ENCODE measurements at regions not wholly inside any gene's neighbourhood (a gene's known extent, or its start where the extent isn't known, plus 50 kb on each side); places are given as distances from the start of the nearest gene placed in this dataset.

DNA sequence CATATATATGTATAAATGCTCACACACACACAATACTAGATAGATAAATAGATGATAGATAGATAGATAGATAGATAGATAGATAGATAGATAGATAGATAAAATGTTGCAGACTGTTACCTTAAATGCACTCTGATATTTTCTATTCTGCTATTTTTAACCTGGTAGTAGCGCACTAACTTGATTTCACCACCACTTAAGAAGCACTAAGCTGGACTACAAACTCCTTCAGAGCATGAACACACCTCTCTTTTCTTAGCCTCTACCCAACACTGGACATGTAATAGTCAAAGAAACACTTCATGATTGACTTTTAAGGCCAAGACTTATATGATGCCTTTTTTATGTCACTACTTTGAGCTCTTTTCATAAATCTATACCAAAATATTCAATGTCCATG, 304.6 kb upstream of the UBE2E2 start:
- no peaks in the 10 kb centered on the region for H3K4me1 ChIP-seq (ENCODE audit: insufficient read depth, low read length, severe bottlenecking)

GRCh38 chr3:22899441-22899840, 303.7 kb upstream of the UBE2E2 start:
- Histone ChIP-seq H2AFZ (ENCODE audit: low read length) (no peak overlapping the region), H3K4me1 (ENCODE audit: insufficient read depth, low read length, severe bottlenecking) (no peaks in the 10 kb centered on the region), H3K27ac (ENCODE audit: low read depth, low read length, poor library complexity, severe bottlenecking) (no peak overlapping the region), H3K4me2 (ENCODE audit: low read length) (no peak overlapping the region), H3K4me3 (ENCODE audit: low read depth, low read length, poor library complexity, severe bottlenecking) (no peak overlapping the region), H3K9ac (ENCODE audit: low read length) (no peak overlapping the region), H4K20me1 (ENCODE audit: insufficient read depth, low read length) (no peaks in the 10 kb centered on the region), H3K27me3 (ENCODE audit: insufficient read depth, low read length) (no peaks in the 10 kb centered on the region), H3K9me3 (ENCODE audit: low read length) (peaks cover 4% of the 10 kb centered on the region; the same call in 1 of the 2 replicates), H3K79me2 (ENCODE audit: insufficient read depth, low read length) (no peaks in the 10 kb centered on the region), H3K36me3 (ENCODE audit: insufficient read depth, low read length) (no peaks in the 10 kb centered on the region), H3F3A (ENCODE audit: insufficient read depth, low read length) (no peaks in the 10 kb centered on the region), H3K9me2 (ENCODE audit: low read depth, low read length) (no peaks in the 10 kb centered on the region)
- TF ChIP-seq EZH2 (IDR thresholded peaks at IDR 0.05; ENCODE audit: borderline replicate concordance, low read length) = no peak
- TF ChIP-seq, protein P1, sequence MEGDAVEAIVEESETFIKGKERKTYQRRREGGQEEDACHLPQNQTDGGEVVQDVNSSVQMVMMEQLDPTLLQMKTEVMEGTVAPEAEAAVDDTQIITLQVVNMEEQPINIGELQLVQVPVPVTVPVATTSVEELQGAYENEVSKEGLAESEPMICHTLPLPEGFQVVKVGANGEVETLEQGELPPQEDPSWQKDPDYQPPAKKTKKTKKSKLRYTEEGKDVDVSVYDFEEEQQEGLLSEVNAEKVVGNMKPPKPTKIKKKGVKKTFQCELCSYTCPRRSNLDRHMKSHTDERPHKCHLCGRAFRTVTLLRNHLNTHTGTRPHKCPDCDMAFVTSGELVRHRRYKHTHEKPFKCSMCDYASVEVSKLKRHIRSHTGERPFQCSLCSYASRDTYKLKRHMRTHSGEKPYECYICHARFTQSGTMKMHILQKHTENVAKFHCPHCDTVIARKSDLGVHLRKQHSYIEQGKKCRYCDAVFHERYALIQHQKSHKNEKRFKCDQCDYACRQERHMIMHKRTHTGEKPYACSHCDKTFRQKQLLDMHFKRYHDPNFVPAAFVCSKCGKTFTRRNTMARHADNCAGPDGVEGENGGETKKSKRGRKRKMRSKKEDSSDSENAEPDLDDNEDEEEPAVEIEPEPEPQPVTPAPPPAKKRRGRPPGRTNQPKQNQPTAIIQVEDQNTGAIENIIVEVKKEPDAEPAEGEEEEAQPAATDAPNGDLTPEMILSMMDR (IDR thresholded peaks at IDR 0.05; ENCODE audit: low read length) = no peak

More for the DNA sequence above, 304.6 kb upstream of the UBE2E2 start:
- TF ChIP-seq, protein P1 (IDR thresholded peaks at IDR 0.05; ENCODE audit: low read length) = no peak
- TF ChIP-seq EZH2 (IDR thresholded peaks at IDR 0.05; ENCODE audit: borderline replicate concordance, low read length) = no peak
- no peaks in the 10 kb centered on the region for H3K27me3 ChIP-seq (ENCODE audit: insufficient read depth, low read length)
- H3K4me2 ChIP-seq (ENCODE audit: low read length) = no peak overlapping the region
- peaks cover 4% of the 10 kb centered on the region; the same call in 1 of the 2 replicates for H3K9me3 ChIP-seq (ENCODE audit: low read length)
- H3K4me3 ChIP-seq (ENCODE audit: low read depth, low read length, poor library complexity, severe bottlenecking) = no peak overlapping the region
- H3K9ac ChIP-seq (ENCODE audit: low read length) = no peak overlapping the region
- H3K9me2 ChIP-seq (ENCODE audit: low read depth, low read length) = no peaks in the 10 kb centered on the region
- H2AFZ ChIP-seq (ENCODE audit: low read length) = no peak overlapping the region
- H4K20me1 ChIP-seq (ENCODE audit: insufficient read depth, low read length) = no peaks in the 10 kb centered on the region
- H3F3A ChIP-seq (ENCODE audit: insufficient read depth, low read length) = no peaks in the 10 kb centered on the region
- H3K27ac ChIP-seq (ENCODE audit: low read depth, low read length, poor library complexity, severe bottlenecking) = no peak overlapping the region
- H3K79me2 ChIP-seq (ENCODE audit: insufficient read depth, low read length) = no peaks in the 10 kb centered on the region
- H3K36me3 ChIP-seq (ENCODE audit: insufficient read depth, low read length) = no peaks in the 10 kb centered on the region

- no peaks in the 10 kb centered on the region for H3K27me3 ChIP-seq (ENCODE audit: insufficient read depth, low read length)
- H3K4me1 ChIP-seq (ENCODE audit: insufficient read depth, low read length, severe bottlenecking) = no peaks in the 10 kb centered on the region
- no peaks in the 10 kb centered on the region for H3K79me2 ChIP-seq (ENCODE audit: insufficient read depth, low read length)
- H4K20me1 ChIP-seq (ENCODE audit: insufficient read depth, low read length) = no peaks in the 10 kb centered on the region
- H3F3A ChIP-seq (ENCODE audit: insufficient read depth, low read length) = no peaks in the 10 kb centered on the region
- H3K9me3 ChIP-seq (ENCODE audit: low read length) = peaks cover 4% of the 10 kb centered on the region; the same call in 1 of the 2 replicates
- no peaks in the 10 kb centered on the region for H3K36me3 ChIP-seq (ENCODE audit: insufficient read depth, low read length)
- H2AFZ ChIP-seq (ENCODE audit: low read length) = no peak overlapping the region
- no peak overlapping the region for H3K4me3 ChIP-seq (ENCODE audit: low read depth, low read length, poor library complexity, severe bottlenecking)
- TF ChIP-seq, protein P1 (IDR thresholded peaks at IDR 0.05; ENCODE audit: low read length) = no peak
- TF ChIP-seq EZH2 (IDR thresholded peaks at IDR 0.05; ENCODE audit: borderline replicate concordance, low read length) = no peak
- H3K27ac ChIP-seq (ENCODE audit: low read depth, low read length, poor library complexity, severe bottlenecking) = no peak overlapping the region
- no peaks in the 10 kb centered on the region for H3K9me2 ChIP-seq (ENCODE audit: low read depth, low read length)
- no peak overlapping the region for H3K9ac ChIP-seq (ENCODE audit: low read length)
- no peak overlapping the region for H3K4me2 ChIP-seq (ENCODE audit: low read length)
Measured at GRCh38 chr3:22900296-22900695, 302.8 kb upstream of the UBE2E2 start.
